HG03575 (cell line): ENCODE measurements at regions not wholly inside any gene's neighbourhood (a gene's known extent, or its start where the extent isn't known, plus 50 kb on each side); places are given as distances from the start of the nearest gene placed in this dataset.
"Not testable (repeated sequence)": the region's sequence is repeated elsewhere in the genome, so short reads cannot be mapped to it uniquely, and the experiment has no call there.

Source experiments
- ATAC-seq: cut with Tn5 transposase; IDR thresholded peaks from one replicate; pipeline ENCODE4 v1.9.1; 2021; ENCODE audit not compliant: unreplicated experiment, insufficient number of reproducible peaks, low FRiP score; ENCODE audit errors: extremely low read depth

DNA sequence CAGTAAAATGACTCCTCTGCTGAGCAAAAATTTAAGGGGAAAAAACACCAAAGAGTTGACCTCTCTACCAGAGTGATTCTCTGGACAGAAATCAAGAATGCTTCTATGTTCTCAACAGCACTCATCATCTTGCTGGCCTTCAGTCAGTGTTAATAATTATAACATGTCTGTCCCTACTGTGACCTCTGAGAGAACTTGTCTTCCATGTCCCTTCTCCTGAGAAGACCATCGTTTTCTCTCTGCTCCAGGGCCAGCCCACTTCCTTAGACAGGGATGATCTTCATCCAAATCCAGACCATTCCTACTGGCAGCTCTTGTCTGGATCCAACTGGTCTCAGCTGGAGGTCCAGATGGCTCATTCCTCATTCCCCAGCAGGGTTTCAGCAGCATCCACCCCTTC lies 139.0 kb upstream of the NECTIN3 start:
- no peak for ATAC-seq

DNA sequence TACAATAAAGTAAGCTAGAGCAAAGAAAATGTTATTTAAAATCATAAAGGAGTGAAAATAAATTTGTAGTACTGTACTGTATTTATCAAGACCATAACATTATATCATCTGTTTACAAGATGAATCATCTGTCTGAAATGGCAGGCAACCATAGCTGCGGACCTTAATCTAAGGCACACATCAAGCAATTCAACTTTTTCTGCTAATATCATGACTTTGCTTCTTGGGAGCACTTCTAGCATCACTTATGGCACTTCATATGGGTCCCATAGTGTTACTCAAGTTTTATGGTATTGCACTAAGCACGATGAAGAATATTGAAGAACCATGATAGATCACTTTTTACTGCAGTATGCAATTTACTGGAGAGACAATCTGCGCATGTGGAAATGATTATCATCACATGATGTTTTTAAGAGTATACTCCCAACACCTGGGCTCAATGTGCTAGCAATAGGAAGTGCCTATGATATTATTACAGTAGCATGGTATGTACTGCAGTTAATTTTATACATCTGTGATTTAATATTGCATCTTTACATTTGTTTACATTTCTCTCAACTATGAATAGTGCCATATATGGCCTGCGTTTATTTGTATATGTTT lies 137.7 kb upstream of the NECTIN3 start:
- no peak for ATAC-seq

DNA sequence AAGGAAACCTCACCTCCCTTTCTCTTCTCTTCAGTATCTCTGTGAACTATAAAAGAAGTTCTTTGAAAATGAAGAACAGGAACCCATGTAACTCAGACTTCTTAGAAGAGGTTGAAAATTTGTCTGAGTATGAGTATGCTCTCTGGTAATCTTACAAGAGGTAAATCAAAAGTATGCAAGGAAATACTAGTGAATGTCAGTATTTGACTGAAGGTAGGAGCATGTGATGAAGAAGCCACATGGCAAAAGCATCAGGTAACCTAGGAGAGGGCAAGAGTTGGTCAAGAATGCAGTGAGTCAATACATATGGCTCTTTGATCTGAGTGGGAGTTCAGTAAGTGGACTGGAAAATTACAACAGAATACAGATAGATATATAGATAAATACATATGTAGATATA lies 133.0 kb upstream of the NECTIN3 start:
- ATAC-seq: no peak

DNA sequence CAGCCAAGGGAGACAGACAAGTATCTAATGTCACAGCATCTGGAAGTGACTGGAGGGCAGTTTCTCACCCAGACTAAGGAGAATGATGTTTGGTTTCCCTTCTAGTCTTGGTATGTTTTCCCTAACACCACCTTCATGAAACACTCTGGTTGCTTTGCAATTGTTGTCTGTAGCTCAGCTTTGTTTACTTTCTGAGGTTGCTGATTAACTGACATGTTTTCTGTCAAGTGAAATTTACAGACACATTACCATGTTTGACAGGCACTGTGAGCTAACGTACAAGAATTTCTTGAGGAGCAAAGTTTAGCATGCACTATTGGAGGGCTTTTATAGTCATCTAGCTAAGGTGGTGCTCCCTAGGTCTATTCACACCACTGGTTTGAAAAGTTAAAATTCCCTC lies 131.6 kb upstream of the NECTIN3 start:
- no peak for ATAC-seq

DNA sequence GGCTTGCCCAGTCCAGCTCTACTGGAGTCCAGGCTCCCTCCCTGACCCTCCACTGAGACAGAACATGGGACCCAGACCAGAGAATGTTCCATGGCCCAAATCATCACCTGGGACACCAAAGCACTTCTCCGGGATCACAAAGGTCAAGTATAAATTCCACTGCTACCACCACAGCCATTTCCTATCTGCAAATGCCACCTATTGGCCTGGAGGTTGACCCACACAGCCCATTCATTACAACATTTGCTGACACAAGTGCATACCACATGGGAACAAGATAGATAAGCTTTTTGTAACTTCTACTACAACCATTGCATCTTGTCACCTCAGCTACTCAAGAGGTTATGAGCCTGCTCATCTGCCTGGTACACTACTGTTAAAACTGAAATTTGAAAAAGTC lies 126.8 kb upstream of the NECTIN3 start:
- ATAC-seq: no peak

DNA sequence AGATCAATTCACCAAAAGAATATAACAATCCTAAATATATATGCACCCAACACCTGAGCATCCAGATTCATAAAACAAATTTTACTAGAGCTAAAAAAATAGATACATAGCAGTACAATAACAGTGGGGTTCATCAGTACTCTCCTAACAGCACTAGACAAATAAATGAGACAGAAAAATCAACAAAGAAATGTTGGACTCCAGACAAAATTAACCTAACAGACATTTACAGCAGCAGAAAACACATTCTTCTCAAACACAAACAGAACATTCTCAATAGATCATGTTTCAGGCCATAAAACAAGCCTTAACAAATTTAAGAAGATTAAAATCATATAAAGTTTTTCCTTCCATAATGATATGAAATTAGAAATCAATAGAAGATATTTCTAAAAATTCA lies 124.8 kb upstream of the NECTIN3 start:
- ATAC-seq: no peak

DNA sequence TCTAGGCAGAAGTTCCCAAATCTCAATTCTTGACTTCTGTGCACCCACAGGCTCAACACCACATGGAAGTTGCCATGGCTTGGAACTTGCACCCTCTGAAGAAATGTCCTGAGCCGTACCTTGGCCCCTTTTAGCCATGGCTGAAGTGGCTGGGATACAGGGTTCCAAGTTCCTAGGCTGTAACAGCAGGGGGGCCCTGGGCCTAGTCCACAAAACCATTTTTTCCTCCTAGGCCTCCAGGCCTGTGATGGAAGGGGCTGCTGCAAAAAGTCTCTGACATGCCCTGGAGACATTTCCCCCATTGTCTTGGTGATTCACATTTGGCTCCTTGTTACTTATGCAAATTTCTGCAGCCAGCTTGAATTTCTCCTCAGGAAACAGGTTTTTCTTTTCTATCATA lies 122.4 kb upstream of the NECTIN3 start:
- not testable (repeated sequence) for ATAC-seq

DNA sequence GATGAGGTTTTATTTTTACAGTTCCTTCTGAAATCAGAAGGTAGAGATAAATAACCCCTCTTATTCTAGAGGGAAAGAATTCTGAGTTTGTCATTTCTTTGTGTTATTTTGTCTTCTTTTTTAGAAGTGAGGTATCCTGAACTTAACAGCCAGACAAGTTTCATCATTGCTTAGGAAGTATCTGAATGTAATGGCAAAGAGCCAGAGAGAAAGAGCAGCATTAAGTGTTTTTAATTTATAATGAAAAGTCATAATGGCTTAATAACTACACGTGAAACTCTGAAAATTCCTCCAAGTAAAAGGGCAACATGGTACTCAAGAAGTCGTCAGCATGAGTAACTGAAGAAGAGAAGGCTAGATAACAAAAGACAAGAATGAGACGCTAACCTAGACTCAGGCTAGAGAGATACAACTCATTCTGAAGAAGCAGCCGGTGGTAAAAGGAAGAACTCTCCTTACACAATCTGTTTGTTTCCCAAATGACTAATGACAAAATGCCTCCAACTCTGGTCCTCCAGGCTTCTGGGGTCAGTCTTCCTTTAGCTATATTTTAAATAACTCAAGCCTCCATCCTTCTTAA lies 116.2 kb upstream of the NECTIN3 start:
- ATAC-seq: no peak

DNA sequence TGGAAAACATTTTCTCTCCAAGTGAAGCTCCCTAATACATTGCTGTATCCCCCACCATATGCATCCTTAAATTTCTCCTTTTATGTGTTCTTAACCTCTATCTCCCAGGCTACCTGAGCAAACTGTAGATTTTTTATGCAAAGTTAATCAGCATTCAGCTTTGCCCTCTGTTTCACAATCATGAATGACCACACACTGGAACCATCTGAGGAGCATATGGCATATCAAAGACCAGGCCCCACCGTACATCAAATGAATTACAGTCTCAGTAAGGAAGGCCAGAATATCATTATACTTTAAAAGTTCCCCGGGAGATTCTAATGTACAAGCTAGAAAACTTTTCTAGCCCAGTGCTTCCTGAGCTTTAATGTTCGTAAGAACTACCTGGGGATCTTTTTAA lies 115.5 kb upstream of the NECTIN3 start:
- ATAC-seq: no peak

DNA sequence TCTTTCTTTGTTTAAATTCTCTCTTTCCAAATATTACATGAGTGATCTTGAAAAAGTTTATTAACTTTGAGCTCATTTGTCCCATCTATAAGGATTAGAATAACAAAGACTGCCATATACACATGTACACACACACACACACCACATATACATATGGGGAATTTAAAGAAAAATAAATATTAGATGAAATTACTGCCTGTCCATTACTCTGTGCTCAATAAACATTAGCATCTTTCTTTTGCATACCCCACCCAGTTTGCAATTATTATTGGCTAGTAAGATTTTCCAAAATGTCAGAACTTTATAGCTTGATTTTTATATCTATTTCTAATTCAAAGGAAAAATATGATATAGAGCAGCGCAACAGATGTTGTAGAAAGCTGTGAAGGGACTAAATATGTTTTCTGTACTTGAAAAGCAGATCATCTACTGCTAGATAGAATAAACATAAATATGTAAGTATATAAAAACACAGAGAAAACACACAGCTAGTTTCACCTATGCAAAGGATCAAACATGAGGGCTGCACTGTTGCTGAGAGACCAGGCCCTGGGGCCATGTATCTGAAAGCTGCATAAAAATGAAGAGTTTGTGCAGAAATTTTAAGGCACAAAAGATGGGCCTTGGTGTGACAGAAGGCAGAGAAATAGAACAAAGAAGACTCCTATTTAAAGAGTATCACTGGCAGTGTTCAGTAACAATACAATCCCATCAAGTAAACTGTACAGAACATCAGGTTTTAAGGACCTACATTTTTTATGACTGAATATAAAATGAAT lies 114.2 kb upstream of the NECTIN3 start:
- ATAC-seq: no peak

DNA sequence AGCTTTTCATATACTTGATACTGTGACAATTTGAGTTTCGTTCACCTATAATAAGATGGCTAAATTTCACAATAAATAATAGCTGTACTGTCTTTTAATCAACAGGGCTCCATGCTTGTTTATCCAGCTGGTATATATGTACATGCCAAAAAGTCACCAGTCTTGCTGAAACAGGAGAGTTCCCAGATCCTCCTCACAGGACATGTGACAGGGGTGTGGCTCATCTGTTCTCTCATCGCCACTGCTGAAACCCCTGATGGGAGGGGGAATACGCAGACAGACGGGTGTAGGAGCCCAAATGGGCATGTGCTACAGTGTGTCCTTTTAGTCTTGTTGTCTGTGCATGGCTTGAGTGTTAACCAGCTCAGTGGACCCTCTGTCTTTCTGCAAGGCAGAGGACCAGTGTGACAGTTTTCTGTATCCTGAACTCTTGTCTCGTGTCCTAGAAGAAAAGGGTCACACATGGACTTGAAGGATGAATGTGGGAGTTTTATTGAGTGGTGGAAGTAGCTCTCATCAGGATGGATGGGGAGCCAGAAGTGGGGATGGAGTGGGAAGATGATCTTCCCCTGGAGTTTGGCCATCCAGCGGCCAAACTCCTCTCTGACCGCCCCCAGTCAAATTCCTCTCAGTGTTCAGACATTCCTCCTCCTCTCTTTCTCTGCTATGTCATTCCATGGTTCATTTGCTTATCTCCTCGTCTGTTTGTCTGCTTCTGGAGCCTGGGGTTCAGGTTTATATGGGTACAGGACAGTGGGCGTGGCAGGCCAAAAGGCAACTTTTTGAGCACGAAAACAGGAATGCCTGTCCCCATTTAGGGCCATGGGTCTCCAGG lies 113.1 kb upstream of the NECTIN3 start:
- no peak for ATAC-seq

DNA sequence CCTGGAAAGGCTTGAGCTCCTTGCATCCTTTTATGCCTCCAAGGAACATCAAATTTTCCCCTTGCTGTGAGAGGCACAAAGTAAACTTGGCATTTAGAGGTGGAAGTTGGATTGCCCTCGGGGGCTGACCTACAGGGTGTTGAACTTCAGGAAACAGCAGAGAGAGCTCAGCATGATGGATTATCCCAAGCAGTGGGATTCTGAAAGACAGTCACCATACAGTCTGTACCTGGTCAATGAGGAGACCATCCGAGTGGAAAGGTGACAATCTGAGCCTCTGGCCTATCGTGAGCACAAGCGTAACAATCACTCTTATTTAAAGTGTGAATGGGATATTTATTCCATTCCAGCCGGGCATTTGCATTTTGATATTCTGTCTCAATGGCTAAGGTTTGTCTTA lies 105.6 kb upstream of the NECTIN3 start:
- ATAC-seq: no peak

DNA sequence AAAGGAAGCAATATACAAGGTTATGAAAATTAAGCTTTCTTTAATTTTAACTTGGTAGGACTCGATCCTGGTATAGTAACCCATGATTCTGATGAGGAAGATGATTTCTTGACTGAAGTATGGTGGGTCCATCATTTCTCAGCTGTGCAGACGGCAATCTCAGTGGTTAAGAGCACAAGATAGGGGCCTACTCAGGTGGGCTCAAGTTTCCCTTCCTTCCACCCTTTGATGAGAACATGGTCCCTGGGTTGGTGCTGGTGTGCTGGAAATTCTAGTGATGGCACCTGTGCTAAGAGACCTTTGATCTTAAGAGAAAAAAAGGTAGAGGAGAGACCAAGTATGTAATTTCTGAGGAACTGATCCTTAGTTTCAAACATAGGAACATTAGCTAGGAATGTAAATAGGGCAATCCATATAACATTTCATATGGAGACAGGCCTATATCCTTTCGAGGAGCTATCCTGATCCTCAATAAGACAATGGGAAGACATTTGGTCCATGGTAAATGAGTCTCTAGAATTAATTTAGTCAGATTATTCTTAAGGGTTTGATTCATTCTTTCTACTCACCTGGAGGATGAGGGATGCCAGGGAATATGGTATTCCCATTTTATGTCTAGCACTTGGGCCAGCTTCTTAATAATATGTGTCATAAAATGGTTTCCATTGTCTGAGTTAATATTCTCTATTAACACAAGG lies 104.5 kb upstream of the NECTIN3 start:
- ATAC-seq: no peak

DNA sequence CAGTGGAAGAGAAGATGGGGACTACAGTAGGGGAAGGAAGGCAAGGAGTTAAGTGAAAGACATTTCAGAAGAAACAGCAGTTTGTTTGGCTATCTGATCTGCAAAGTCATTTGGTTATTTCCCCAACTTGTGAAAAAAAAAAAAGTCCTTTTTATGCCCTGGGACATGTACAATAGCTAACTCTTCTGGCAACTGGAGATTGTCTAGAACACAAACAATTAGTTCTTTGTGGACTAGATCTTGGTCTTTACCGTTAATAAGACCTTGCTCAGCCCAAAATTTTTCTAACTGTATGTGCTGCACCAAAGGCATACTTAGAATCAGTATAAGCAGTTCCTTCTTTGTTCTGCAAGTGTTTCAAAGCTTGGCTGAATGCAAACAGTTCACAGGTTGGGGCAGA lies 103.5 kb upstream of the NECTIN3 start:
- no peak for ATAC-seq

DNA sequence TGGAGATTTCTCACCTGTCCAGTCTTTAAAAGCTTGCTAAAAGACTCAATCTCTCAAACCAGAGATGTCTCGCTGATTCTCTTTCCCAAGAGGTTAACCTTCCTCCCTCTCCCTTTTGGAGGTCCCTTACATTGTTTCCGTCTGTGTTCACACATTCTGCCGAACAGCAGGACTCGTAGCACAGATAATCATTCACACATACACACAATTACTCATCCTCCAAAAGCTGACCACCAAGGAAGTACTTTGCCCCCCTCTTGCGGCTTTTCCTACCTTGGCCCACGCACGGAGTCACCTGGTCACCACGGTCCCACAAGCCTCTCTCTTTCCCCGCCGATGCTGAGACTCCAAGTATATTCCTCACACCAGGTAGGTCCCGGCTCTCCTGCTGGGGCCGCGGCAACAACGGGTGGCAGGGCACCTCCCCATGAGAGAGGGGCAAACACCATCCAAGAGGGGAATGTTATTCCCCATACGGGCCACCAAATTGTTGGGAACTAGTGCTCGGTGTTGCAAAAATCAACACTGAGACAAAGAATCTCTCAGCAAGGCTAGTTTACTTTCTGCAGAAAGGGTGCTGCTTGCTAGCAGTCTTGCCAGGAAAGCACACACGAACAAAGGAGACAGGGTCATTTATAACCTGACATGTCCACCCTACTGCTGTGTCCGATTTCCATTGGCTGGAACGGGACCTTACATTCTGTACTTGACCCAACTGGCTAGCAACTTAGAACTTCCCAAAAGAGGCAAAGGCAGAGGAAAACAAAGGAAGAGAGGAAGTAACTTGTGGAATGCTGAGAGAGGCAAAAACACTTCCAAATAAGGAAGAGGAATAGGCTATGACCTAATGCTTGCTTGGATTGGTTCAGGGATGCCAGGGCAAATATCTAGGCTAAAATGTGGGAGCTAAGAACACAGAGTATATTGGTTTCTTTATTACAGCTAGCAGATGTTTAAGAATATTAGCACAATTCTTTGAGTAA lies 102.1 kb upstream of the NECTIN3 start:
- no peak for ATAC-seq

DNA sequence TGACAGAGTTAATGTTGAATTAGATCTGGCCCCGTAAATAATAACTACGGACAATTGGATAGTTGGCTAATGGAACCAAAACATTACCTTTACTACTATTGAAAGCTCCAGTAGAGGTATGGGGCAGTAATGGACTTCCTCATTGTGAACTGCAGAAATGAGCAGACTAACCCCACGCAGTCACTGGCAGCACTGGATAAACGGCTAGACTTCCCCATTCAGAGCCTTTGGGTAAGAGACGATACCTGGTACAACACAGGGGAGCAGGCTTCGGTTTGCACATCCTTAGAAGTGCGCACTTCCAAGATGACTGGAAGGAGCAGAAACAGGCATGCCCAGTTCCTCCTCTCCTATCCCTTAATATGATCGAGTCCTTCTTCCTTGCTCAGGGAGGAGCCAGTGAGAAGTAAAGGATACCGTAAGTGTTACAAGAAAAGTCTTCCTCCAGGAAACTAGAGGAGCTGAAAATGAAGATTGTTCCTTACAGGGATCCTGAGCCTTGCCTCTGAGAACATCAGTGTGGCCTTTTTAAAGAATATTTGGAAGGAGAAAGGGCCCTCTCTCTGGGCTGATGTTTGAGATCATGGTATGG lies 100.5 kb upstream of the NECTIN3 start:
- ATAC-seq: no peak

DNA sequence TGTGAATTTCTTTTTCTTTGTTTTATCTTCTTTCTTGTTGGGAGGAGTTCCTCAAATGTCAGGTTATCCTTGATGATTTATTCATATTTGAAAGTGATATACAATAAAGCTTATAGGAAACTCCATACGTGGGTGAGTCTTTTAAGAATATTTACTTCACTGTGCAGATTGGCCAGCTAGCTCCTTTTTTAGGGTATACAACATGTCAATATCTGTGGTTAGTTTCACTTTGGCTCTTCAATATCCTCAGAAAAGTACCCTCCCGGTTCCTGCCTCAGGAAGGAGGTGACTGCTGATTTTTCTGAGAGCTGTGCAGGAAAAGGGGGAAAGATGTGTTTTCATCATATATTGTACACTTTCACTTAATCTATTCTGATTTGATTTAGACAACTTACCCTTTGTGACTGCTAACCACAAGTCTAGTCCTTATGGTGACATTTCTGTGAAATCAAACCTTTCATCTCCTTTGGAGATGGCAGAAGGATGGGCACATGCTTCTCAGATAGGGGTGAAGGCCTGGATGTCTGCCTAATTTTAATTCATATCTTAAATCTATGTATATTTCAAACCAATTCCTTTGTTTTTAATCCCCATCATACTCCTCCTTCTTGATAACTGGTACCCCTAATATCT lies 98.2 kb upstream of the NECTIN3 start:
- no peak for ATAC-seq
